ENCODE measurements at regions not wholly inside any gene's neighbourhood (a gene's known extent, or its start where the extent isn't known, plus 50 kb on each side); places are given as distances from the start of the nearest gene placed in this dataset.

GRCh38 chr5:61281686-61282085 lies 50.4 kb upstream of the ZSWIM6 start:
- no TSS peak for BruUV-seq (replicated peaks)
- H3K9me3 Mint-ChIP-seq (ENCODE audit: low read depth, unreplicated experiment), result no peaks in the 10 kb centered on the region
- intact Hi-C loops (cut with micrococcal nuclease; ENCODE audit: unreplicated experiment), result no loop called here
- no peak for TF ChIP-seq CTCF (IDR thresholded peaks at IDR 0.05; ENCODE audit: unreplicated experiment)
- DNase-seq, result no peak
- H3K36me3 Mint-ChIP-seq (ENCODE audit: insufficient read depth, unreplicated experiment), result peaks cover 13% of the 10 kb centered on the region
- H3K4me1 Mint-ChIP-seq (ENCODE audit: low read depth, unreplicated experiment), result peaks cover 36% of the 10 kb centered on the region
- H3K27me3 Mint-ChIP-seq (ENCODE audit: unreplicated experiment), result no peaks in the 10 kb centered on the region
- no peak overlapping the region for H3K27ac Mint-ChIP-seq (ENCODE audit: unreplicated experiment)
- CTCF ChIA-PET, result interaction anchor here (1.3 kb wide), 1 partner anchor 20 kb away, joined by 4 read pairs; no protein-coding TSS in a partner anchor
- no peak overlapping the region for H3K4me3 Mint-ChIP-seq (ENCODE audit: low read depth, unreplicated experiment)

All from Calu3 (cell line).